Stomach (tissue), 4 donors: ENCODE measurements at regions not wholly inside any gene's neighbourhood (a gene's known extent, or its start where the extent isn't known, plus 50 kb on each side); places are given as distances from the start of the nearest gene placed in this dataset.

Experiments used
- CTCF ChIP-seq, 7 experiments: fragments of 450-650 bp in 4 of 7; fragments of 200-600 bp in 3 of 7; sonication (generic) in 3 of 7; IDR thresholded peaks; one replicate each; pipeline ENCODE4 v1.5.1; 2016 to 2019; ENCODE audit warnings: antibody characterized with exemption in 7 of 7, control low read depth in 2 of 7, mild to moderate bottlenecking in 1 of 7
- EP300 ChIP-seq: sonication (generic); formaldehyde crosslinking; IDR thresholded peaks from one replicate; pipeline ENCODE4 v1.6.1; 2017; ENCODE audit warnings: antibody characterized with exemption
- POLR2A ChIP-seq, 4 donors: fragments of 450-650 bp; IDR thresholded peaks; one replicate each; pipeline ENCODE4 v1.6.1; 2016; ENCODE audit warnings: antibody characterized with exemption in 4 of 4, control low read depth in 2 of 4, mild to moderate bottlenecking in 1 of 4, moderate library complexity in 1 of 4
- POLR2AphosphoS5 ChIP-seq, 3 donors: sonication (generic); formaldehyde crosslinking; IDR thresholded peaks; one replicate each; pipeline ENCODE4 v1.6.1; 2016; ENCODE audit warnings: antibody characterized with exemption in 3 of 3

- no peak for TF ChIP-seq CTCF (IDR thresholded peaks at IDR 0.05)
- TF ChIP-seq POLR2A (IDR thresholded peaks at IDR 0.05) = no peak
- no peak for TF ChIP-seq POLR2AphosphoS5 (IDR thresholded peaks at IDR 0.05)
- TF ChIP-seq EP300 = no peak
Observed at GRCh38 chr17:36850790-36851189, 86.5 kb upstream of the LHX1 start.
